HG03039 (cell line): ENCODE measurements at regions not wholly inside any gene's neighbourhood (a gene's known extent, or its start where the extent isn't known, plus 50 kb on each side); places are given as distances from the start of the nearest gene placed in this dataset.
"Not testable (repeated sequence)": the region's sequence is repeated elsewhere in the genome, so short reads cannot be mapped to it uniquely, and the experiment has no call there.

Source experiments
- ATAC-seq: cut with Tn5 transposase; IDR thresholded peaks from one replicate; pipeline ENCODE4 v1.9.1; 2021; ENCODE audit warnings: mild to moderate bottlenecking, moderate library complexity; ENCODE audit not compliant: unreplicated experiment

DNA sequence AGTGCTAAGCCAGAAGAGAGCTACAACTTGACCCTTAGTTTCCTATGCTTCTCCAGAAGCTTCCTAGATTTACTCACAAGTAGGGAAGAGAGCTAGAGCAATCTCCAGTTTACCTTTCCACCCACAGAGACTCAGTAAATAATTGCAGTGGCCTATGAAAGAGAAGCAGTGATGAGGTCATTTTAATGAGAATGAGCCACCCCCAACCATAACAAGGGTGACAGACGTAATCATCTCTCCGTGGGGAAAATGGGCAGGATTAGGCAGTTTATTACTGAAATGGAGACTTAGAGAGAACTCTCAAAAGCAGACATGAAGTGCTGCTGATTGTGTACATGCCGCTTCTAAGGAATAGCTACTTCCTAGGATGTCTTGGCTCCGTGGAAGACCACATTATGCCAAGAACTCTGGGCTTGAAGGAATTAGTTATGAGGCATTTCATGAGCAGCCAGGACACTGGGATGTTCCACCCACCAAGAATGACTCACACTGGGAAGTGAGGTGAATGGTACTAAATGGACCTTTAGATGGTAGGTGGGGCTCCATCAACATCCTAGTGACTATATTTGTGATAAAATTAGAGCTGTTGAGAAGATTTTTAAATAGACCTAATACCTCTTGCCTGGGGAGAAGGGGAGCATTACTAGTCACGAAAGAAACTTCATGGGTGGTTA is 160.9 kb downstream of the EDEM1 start:
- no peak for ATAC-seq

DNA sequence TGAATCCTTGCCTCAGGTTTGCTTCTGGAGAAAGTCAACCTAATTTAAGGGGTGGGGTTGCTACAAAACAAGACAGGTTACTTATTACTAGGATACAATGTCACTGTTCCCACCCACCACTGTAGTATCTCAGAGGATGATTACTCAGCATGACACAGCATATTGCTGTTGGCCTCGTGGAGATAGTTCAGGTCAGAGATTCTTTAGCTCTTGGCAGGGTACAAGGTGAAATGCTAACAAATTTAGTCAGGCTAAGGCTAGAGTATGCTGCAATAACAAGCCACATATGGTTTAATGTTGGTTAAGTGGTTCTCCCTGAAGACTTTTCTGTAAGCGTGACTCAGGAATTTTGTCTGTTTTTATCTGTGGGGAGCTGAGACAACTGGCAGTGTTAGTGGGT is 161.8 kb downstream of the EDEM1 start:
- no peak for ATAC-seq

DNA sequence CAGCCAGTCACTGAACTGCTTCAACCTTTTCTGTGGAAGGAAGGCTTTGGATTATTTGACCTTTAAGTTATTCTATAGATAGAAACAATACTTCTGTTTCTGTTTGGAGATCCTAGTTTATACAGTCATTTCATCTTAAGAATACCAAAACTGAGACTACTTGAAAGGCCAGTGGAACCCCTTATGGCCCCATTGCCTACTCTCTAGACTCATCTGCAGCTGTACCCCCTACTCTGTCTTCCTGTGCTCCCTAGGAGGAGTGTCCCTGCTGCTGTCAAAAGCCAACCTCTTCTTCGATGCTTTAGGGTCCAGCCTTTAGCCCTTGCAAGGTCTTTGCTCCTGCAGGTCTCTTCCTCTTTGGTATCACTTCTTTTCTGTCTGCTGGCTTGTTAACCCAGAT is 169.6 kb downstream of the EDEM1 start:
- no peak for ATAC-seq

DNA sequence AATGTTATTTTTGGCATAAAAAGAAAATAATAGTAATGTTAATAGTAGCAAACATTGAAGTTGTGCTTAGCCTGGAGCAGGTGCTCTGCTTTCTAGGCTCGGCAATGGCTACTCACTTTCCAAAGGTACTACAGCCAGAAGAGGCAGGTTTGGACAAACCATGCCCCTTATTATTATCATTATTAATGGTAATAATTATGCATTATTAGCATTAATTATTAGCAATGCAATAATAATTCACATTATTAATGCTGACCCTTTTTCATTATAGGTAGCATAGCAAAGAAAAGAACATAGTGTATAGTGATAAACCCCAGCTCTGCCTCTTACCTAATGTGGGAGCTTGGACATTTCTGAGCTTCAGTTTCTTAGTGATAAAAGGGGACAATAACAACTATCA is 171.4 kb downstream of the EDEM1 start:
- no peak for ATAC-seq

DNA sequence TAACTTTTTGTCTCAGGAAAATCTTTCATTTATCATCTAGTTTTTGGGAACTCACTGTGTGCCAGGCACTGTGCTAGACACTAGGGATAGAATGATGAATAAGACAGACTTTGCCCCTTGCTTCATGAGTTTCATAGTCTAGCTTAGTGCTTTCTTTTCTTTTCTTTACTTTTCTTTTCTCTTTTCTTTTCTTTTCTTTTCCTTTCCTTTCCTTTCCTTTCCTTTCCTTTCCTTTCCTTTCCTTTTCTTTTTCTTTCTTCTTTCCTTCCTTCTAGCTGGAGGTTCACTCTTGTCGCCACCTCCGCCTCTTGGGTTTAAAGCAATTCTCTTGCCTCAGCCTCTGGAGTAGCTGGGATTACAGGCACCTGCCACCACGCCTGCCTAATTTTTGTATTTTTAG is 172.9 kb downstream of the EDEM1 start:
- ATAC-seq = no peak

DNA sequence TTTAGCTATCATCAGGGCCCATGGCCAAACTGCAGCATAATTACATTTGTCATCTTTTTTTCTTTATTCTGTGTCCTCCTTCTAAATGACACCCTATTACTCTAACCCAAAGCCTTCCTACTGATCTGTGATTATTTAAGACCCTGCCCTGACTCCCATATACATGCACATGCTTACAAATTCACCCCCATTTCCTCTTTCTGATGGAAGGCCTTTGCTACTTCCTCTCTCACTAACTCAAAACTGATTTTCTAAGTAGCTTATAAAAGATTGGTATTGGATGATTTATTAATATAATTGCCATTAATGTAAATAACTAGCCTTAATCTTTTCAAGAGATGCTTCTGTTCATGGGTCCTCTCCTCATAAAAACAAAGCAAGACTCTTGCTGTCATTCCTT is 179.2 kb downstream of the EDEM1 start:
- ATAC-seq = no peak

DNA sequence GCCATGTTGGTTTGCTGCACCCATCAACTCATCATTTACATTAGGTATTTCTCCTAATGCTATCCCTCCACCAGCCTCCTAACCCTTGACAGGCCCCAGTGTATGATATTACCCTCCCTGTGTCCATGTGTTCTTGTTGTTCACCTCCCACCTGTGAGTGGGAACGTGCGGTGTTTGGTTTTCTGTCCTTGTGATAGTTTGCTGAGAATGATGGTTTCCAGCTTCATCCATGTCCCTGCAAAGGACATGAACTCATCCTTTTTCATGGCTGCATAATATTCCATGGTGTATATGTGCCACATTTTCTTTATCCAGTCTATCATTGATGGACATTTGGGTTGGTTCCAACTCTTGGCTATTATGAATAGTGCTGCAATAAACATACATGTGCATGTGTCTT is 184.0 kb downstream of the EDEM1 start:
- not testable (repeated sequence) for ATAC-seq

DNA sequence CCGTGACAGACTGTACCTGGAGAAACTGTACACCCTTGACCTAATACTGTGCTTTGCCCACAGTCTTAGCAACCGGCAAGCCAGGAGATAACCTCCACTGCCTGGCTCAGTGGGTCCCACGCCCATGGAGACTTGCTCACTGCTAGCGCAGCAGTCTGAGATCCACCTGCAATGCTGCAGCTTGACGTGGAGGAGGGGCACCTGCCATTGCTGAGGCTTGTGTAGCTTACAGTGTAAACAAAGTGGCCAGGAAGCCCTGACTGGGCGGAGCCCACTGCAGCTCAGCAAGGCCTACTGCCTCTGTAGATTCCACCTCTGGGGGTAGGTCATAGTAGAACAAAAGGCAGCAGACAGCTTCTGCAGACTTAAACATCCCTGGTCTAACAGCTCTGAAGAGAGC is 189.3 kb downstream of the EDEM1 start:
- no peak for ATAC-seq

DNA sequence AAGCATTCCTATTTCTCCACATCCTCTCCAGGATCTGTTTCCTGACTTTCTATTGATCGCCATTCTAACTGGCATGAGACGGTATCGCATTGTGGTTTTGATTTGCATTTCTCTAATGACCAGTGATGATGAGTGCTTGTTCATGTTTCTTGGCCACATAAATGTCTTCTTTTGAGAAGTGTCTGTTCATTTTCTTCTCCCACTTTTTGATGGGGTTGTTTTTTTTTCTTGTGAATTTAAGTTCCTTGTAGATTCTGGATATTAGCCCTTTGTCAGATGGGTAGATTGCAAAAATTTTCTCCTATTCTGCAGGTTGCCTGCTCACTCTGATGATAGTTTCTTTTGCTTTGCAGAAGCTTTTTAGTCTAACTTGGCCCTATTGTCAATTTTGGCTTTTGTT is 191.8 kb downstream of the EDEM1 start:
- not testable (repeated sequence) for ATAC-seq

DNA sequence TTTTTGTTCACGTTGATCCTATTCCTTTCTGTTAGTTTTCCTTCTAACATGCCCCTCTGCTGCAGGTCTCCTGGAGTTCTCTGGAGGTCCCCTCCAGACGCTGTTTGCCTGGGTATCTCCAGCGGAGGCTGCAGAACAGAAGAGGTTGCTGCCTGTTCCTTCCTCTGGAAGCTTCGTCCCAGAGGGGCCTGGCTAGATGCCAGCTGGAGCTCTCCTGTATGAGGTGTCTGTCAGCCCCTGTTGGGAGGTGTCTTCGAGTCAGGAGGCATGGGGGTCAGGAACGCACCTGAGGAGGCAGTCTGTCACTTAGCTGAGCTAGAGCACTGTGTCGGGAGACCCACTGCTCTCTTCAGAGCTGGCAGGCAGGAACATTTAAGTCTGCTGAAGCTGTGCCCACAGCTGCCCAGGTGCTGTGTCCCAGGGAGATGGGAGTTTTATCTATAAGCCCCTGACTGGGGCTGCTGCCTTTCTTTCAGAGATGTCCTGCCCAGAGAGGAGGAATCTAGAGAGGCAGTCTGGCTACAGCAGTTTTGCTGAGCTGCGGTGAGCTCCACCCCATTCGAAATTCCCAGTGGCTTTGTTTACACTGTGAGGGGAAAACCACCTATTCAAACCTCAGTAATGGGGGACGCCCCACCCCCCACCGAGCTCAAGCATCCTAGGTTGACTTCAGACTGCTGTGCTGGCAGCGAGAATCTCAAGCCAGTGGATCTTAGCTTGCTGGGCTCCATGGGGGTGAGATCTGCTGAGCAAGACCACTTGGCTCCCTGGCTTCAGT is 196.2 kb downstream of the EDEM1 start:
- not testable (repeated sequence) for ATAC-seq

DNA sequence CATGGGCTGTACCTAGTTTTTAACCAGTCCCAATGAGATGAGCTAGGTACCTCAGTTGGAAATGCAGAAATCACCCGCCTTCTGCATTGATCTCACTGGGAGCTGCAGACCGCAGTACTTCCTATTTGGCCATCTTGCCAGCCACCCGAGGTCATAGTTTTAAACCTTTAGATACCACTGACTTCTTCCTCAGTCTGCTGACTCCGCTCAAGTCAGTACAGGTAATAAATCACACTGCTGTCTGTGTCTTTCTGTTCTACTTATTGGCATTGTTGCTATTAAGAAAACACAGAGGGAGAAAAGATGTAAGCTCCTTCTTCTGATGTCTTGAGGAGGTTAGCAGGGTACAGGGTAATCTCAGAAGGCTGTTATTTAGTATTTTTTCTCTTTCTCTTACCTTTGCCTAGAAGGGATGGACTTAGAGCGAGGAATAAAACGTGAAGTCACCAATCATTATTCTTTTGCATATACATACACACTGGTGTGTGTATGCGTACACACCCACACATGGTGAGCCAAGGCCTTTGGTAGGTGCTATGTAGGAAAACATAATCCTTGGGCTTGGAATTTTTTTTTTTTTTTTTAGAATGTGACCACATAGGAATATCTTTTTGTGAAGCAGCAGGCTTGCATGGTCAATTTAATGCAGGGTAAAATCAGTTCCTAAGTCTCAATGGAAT is 197.2 kb downstream of the EDEM1 start:
- no peak for ATAC-seq

DNA sequence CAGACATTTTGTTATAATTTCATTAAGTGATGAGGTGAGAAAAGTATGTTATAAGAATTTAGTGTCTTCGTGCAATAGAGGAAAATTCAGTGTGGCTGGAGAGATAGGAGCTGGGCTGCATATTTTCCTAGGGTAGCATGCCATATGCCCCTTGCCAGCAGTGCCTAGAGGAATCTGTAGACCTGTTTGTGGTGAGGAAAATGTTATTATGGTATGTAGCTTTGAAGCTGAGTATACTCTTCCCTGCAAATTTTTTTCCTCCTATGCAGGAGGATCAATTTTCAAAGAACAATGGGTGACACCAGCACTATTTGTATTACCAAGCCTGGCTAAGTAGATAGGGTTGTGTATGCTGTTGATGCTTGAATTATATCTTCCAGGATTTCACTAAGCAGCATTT is 200.6 kb downstream of the EDEM1 start:
- no peak for ATAC-seq

DNA sequence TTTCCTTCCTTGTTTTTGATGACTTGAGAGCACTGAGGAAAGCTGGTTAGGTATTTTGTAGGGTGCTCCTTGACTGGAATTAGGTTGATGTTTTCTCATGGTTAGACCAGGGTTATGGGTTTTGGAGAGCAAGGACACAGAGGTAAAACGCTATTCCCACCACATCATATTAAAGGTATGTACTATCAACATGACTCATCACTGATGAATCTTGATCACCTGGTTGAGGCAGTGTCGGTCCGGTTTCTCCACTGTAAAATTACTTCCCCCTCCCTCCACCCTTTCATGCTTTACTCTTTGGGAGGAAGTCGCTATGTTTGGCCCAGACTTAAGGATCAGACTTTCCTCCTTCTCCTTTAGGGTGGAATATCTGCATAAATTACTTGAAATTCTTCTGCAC is 201.6 kb downstream of the EDEM1 start:
- ATAC-seq = no peak

DNA sequence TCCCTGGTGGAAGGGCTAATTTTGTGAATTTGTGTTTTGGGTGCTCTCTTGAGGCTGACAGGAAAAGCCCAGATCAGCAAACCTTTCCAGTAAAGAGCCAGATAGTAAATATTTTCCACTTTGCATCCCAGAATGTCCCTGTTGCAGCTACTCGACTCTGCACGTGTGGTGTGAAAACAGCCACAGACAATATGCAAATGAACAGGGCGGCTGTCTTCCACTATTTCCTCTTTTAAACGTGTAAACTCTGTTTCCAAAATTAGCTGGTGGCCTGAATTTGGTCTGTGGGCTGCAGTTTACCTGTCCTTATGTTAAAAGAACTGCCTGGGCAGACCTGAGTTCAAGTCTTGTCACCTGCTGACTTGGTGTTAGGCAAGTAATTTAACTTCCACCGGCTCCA is 202.7 kb downstream of the EDEM1 start:
- peak; percentile 68 for ATAC-seq

DNA sequence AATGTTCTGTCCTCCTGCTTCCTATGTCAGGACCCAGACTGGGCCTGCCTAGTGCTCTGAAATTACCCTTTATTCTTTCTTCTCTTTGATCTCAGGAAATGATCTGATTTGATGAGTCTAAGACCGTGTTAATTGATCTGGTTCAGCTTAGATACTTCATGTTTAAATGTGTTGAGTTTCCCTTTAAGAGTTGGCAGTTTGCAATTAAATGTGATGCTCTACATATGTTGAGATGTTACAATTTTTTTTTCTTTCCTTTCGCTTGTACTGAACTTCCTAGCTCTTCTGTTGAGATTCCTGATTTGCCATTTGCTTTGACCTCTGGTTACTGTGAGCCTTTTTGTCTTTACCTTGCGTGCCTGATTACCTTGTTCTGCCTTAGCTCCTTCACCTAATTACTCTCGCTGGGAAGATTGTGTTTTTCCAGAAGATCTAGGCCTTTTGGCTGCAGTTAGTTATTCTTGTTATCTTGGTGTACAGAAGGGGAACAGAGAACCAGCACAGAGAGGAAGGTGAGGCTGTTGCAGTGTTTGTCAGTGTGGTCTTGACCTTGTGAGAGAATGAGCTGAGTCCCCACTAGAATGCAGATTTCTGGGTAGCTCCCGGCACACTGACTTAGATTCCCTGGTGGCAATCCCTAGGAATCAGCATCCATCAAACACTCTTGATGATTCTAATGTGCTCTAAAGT is 203.6 kb downstream of the EDEM1 start:
- ATAC-seq = no peak

DNA sequence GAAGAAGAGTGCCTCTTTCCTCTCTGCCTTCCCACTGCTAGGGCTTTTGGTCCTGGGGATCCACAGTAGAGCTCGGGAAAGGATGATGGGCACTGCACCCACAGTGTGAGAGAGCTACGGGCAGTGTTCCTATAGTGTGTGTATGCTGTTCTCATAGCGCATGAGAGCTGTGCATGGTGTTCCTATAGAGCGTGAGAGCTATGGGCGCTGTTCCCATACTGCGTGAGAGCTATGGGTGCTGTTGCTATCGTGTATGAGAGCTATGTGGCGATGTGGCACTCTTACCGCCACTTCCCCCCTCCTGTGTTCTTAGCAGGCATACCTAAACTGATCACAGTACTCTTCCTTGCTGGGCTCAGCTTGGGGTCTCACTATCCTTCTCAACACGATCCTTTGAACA is 213.5 kb downstream of the EDEM1 start:
- no peak for ATAC-seq

DNA sequence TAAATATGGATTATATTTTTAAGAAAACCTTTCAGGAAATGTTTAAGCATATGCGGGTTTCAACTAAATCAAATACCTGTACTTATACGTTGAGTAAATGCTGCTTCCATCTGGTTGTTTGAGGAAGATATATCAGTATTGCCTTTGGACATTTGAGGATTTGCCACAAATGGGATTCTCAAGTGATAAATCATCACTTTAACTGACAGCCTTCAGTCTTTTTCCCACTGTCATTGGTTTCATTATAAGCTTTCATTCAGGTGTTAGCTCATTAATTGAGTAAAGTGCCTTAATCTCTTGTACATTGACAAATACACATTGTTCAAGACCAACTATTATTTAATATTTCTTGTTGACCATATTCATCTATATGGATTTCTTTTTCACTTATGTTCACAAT is 217.2 kb downstream of the EDEM1 start:
- ATAC-seq = no peak

DNA sequence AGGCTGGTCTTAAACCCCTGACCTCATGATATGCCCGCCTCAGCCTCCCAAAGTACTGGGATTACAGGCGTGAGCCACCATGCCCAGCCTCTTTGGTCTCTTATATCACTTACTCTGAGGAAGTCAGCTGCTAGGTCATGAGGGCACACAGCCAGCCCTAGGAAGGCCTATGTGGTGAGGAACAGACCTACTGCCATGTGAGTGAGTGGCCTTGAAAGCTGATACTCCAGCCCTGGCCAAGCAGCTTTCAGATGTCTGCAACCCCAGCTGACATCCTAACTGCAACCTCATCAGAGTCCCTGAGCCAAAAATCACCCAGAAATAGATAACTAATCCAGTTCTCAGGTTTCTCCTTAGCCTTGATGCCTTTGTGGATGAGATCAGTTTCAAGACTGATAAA is 224.3 kb downstream of the EDEM1 start:
- ATAC-seq = no peak

DNA sequence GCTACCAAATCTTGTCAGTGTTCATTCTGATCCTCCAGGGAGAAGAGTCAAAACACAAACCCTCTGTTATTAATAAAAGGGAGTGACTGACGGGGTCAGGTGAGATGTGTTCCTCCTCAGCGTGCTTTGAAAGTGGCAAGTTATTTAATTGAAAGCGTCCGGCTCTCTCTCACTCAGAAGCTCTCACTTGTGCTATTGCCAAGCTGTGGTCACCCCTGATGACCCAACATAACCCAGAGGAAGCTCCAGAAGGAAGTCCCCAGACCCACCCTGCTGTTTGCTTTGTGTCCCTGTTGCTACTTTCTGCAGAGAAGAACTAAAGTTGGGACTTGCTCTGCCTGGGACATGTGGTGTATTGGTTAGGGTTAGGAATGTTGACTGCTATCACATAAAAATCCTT is 235.6 kb downstream of the EDEM1 start:
- no peak for ATAC-seq

DNA sequence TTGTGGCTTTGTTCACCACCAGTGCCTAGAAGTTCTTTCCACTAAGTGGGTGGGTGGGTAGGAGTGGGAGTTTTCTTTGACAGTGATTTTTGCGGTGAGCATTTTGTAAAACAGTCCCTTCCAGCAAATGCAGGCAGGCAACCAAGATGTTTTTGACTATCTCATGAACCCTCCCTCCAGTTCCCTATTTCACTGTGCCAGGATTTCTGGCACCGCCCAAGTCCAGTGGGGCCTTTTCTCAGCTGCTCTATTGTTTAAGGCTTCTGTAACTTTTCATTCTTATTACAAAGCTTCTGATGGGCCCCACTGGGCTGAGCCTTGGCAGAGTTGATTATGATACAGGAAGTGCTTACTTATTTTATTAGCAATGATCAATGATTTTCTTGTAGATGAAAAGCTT is 236.0 kb downstream of the EDEM1 start:
- no peak for ATAC-seq

DNA sequence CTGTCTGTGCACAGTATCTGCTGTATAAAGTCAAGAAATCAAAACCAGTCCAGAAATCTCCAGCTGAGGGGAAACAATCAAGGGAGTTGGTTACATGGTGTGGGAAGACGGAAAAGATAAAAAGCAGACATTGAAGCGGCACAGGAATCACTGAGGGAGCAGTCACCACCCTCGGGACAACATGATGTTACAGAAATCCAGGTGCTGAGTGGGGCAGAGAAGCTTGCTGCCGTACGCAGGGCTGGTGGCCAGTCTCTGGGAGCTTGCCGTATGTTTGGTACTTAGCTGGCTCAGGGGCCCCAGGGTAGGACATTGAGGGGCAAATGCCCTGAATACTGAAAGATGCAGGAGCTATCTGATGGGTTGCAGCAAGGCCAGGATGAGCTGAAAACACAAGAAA is 237.9 kb downstream of the EDEM1 start:
- no peak for ATAC-seq
